ENCODE measurements at regions not wholly inside any gene's neighbourhood (a gene's known extent, or its start where the extent isn't known, plus 50 kb on each side); places are given as distances from the start of the nearest gene placed in this dataset.

- TF ChIP-seq CTCF (conservative IDR thresholded peaks at IDR 0.05; ENCODE audit: low read depth, low read length), result no peak
- TF ChIP-seq EZH2 (IDR thresholded peaks at IDR 0.05; ENCODE audit: low read length, unreplicated experiment), result no peak
- TF ChIP-seq EZH2phosphoT487 (IDR thresholded peaks at IDR 0.05; ENCODE audit: borderline replicate concordance, low read length), result no peak
Observed at GRCh38 chr2:143905587-143905986, 614.3 kb downstream of the ZEB2 start.

All from PC-3 (cell line).